Stimulated activated CD4-positive, alpha-beta T cell treated with anti-CD3 and anti-CD28 coated beads, Interleukin-12 subunit alpha, Interleukin-12 subunit beta, amount 100 ng/mL, for 24 hours (primary cell): ENCODE measurements at regions not wholly inside any gene's neighbourhood (a gene's known extent, or its start where the extent isn't known, plus 50 kb on each side); places are given as distances from the start of the nearest gene placed in this dataset.

Source experiments
- DNase-seq, 2 experiments: peaks; one replicate each; pipeline ENCODE4 v3.0.0-alpha.2; 2020; ENCODE audit warnings: low read depth in 2 of 2

DNA sequence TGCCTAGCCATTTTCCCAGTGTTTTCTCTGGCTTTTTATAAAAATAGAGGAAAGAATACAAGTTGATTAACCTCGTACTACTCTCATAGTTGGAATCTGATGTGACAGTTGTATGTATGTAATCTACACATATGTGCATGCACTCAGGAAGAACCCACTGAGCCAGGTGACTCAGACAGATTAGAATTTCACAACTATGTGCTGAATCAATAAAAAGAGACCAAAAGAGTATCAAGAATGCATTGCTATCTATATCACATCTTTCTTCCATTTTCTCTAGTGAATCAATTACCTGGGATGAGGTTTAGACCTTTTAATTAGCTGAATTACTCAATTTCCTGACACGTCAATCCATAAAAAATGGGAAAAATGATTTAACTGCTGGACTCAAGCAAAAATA lies 319.3 kb upstream of the ATP10A start:
- no peak for DNase-seq

- DNase-seq: no peak
Observed at GRCh38 chr15:26179906-26180305, 316.8 kb upstream of the ATP10A start.

GRCh38 chr15:26178640-26179220 lies 315.6 kb upstream of the ATP10A start:
- DNase-seq: no peak

- DNase-seq: no peak
Observed at GRCh38 chr15:26177816-26178215, 314.7 kb upstream of the ATP10A start.

DNA sequence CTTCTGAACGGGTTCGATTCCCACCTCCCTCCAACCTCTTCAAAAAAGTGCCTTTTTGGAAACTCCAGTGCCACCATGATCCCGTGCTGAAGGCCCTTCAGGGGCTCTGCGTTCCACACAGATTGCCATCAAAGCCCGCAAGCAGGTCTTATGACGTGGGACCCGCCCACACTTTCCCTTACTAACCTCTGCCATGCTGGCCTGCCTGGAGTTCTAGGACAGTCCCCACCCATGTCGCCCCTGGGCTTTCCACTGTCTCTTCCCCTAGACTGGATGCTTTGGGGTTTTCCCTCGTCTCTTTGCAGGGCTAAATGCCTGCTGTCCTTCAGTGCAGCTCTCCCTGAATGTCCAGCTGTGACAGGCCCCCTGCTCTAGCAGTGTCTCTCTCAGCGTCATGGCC lies 313.7 kb upstream of the ATP10A start:
- DNase-seq: no peak

- no peak for DNase-seq
Observed at GRCh38 chr15:26171266-26171665, 308.1 kb upstream of the ATP10A start.

DNA sequence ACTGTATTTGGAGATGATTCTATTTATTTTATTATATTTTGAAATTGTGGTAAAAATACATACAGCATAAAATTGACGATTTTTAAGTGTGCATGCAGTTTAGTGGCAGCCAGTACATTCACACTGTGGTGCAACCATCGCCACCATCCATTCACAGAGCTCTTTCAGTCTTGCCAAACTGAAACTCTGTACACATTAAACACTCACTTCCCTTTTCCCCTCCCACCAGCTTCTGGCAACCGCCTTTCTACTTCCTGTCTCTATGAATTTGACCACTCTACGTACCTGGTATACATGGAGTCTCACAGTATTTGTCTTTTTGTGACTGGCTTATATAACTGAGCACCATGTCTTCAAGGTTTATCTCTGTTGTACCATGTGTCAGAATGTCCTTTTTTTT lies 303.3 kb upstream of the ATP10A start:
- no peak for DNase-seq

GRCh38 chr15:26165546-26165945 lies 302.4 kb upstream of the ATP10A start:
- DNase-seq: no peak

GRCh38 chr15:26160343-26160742 lies 297.2 kb upstream of the ATP10A start:
- no peak for DNase-seq

- no peak for DNase-seq
Observed at GRCh38 chr15:26158176-26158575, 295.0 kb upstream of the ATP10A start.

- DNase-seq: no peak
Observed at GRCh38 chr15:26157081-26157480, 294.0 kb upstream of the ATP10A start.

DNA sequence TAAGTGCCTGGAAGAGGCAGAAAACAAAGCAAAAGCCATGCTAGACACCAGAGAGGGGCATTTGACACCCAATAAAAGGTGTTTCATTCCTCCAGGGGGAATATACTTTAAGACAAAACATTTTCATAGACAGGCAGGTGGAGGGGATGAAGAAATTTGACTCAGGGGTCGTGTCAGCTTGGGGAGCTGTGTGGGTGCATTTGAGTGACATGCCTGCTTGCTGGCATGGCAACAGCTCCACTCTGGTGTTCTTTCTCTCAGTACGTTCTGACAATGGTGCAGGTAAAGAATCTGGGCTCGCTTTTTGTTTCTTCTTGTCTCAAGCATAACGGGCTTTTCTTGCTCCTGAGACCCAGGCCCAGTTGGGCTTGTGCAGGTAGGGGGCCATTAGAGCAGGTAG lies 292.9 kb upstream of the ATP10A start:
- DNase-seq: no peak

GRCh38 chr15:26148156-26148860 lies 285.2 kb upstream of the ATP10A start:
- DNase-seq: no peak

GRCh38 chr15:26146202-26146601 lies 283.1 kb upstream of the ATP10A start:
- no peak for DNase-seq

DNA sequence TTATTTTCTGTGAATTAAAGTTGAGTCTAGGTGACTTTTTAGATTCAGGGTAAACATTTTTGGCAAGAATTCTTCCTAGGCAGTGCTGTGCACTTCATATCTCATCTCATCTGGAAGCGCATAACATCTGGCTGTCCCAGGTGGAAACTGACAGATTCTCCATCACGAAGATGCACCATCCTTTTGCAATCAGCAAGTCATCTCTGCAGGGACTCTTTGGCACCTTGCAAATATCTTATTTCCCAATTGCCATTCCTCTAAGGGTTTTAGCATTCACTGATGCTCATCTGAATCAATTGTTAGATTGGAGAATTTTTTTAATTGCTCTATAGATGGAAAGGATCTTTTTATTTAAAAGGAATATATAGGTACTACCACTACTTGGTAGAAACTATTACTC lies 282.7 kb upstream of the ATP10A start:
- DNase-seq: no peak

GRCh38 chr15:26144836-26145235 lies 281.7 kb upstream of the ATP10A start:
- no peak for DNase-seq

DNA sequence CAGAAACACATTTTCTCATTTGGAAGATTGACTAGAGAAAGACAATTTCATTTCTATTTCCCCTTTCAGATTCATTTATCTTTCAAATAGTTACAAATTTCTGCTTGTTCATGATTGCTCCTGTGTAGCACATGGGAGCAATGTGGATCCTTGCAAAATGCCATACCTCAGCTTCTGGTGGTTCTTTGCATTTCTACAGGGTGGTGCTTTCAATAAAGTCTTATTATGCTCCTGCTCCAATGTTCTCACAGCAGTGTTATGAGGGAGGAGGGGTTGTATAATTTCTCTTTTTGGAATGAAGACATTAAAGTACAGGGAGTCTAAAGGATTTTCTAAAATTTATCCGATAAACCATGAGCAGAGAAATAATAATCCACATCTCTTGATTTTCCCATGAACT lies 280.1 kb upstream of the ATP10A start:
- DNase-seq: no peak

DNA sequence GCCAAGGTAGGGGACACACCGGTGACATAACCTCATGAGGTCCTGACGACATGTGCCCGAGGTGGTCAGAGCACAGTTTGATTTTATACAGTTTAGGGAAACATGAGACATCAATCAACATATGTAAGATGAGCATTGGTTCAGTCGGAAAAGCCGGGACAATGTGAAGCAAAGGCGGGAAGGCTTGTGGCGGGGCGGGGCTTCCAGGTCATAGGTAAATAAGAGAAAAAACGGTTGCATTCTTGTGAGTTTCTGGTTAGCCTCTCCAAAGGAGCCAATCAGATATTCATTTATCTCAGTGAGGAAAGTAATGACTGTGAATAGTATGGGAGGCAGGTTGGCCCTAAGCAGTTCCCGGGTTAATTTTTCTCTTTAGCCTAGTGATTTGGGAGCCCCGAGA lies 271.7 kb upstream of the ATP10A start:
- DNase-seq: no peak

DNA sequence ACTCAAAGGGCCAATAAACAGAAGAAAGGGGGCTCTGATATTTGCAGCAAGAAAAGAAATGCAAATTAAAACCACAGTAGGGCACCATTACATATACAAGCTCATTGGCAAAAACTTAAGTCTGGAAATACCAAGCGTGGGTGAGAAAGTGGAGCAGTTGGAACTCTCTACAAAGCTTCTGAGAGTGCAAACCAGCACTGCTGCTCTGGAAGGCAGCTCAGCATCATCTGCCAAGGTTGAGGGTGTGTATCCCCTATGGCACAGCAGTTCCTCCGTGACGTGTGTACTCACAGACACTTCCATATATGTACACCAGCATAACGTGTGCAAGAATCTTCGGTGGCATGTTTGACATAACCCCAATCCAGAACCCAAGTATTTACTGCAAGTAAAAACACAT lies 271.0 kb upstream of the ATP10A start:
- DNase-seq: no peak

DNA sequence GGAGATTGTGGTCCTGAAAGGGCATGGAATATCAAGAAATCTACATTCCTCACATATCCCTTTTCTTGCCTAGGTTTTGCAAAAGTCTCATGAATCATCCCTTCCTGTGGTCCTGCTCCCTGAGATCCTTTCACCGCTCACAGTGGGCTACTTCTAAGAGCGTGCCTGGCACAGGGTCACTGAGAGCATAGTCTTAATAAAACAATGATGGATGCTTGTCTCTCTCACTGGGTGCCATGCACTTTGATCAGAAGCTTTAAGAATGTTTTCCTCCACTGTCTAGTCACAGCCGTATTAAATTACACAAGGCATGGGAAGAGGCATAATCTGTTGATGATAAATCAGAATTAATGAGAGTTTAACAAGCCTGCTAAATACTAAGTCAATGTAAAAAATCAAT lies 269.7 kb upstream of the ATP10A start:
- DNase-seq: no peak

GRCh38 chr15:26129852-26130251 lies 266.7 kb upstream of the ATP10A start:
- no peak for DNase-seq

DNA sequence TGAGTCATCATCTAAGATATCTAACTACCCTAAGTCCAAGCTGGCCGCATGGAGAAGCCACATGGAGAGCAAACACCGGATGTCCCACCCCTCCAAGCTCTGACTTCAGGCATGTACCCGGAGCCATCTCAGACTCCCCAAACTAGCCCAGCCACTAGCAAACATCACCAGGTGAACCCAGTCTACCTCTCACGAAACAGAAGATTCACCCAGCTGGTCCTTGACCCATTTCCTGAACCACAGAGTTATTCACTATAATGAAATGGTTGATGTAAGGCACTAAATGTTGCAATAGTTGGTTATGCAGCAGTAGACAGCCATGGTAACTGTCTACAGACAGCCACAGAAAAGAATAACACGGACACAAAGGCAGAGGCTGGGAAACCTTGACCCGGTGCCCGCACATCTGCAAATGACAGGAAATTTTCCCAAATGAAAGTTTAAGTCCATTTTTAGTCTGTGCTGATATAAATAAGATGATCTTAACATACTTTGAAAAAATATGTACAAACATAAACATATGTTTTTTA lies 265.5 kb upstream of the ATP10A start:
- no peak for DNase-seq

- no peak for DNase-seq
Observed at GRCh38 chr15:26126819-26127387, 263.8 kb upstream of the ATP10A start.
